ENCODE measurements at regions not wholly inside any gene's neighbourhood (a gene's known extent, or its start where the extent isn't known, plus 50 kb on each side); places are given as distances from the start of the nearest gene placed in this dataset.

DNA sequence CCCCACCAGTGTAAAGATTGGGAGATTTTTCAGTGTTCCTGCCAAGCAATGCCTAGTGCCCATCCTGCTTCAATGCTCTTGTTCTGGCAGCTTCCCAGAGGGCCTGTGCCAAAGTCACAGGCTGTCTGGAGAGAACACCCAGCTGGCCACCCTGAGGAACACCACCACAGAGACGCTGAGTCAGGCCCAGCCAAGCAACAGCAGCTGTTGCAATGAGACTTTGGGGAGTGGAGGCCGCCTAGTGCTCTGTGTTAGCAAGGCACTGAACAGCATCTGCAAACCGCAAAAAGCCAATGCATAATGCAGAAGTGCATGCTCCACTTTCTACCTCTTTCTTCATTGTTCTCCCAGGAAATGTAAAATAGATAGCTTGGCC is 168.1 kb downstream of the NXPE2 start:
- no peak for TF ChIP-seq CTCF (IDR thresholded peaks at IDR 0.05; ENCODE audit: poor library complexity)
- no peak for TF ChIP-seq EZH2 (IDR thresholded peaks at IDR 0.05; ENCODE audit: borderline replicate concordance)
- TF ChIP-seq EZH2phosphoT487 (IDR thresholded peaks at IDR 0.05; ENCODE audit: low read depth, severe bottlenecking, unreplicated experiment): no peak
